ENCODE measurements at regions not wholly inside any gene's neighbourhood (a gene's known extent, or its start where the extent isn't known, plus 50 kb on each side); places are given as distances from the start of the nearest gene placed in this dataset.
A peak's percentile ranks its signal among the peaks of the same experiment; 100 is the strongest.

- TF ChIP-seq ZNF335 (tag by site-specific recombination; conservative IDR thresholded peaks at IDR 0.05) (no peak), ZNF10 (tag by site-specific recombination; IDR thresholded peaks at IDR 0.05) (peak; percentile 78), ZNF19 (tag by site-specific recombination; IDR thresholded peaks at IDR 0.05; ENCODE audit: low read depth) (no peak), BCL11B (tag by site-specific recombination; IDR thresholded peaks at IDR 0.05; ENCODE audit: low read depth) (no peak), ZNF654 (tag by site-specific recombination; IDR thresholded peaks at IDR 0.05; ENCODE audit: low read depth) (0 out of 2 replicates have a peak, but pooled peaks have one; percentile 3), ZNF561 (tag by site-specific recombination; IDR thresholded peaks at IDR 0.05; ENCODE audit: borderline replicate concordance) (peak; percentile 40; the same call in 1 of the 2 replicates), ZNF416 (tag by site-specific recombination; IDR thresholded peaks at IDR 0.05) (no peak), ZNF302 (tag by site-specific recombination; IDR thresholded peaks at IDR 0.05; ENCODE audit: low read depth) (no peak), YY1 (tag by site-specific recombination; IDR thresholded peaks at IDR 0.05) (no peak), SALL2 (tag by site-specific recombination; IDR thresholded peaks at IDR 0.05; ENCODE audit: borderline replicate concordance) (no peak), ZNF555 (tag by site-specific recombination; conservative IDR thresholded peaks at IDR 0.05) (no peak), ZNF138 (tag by site-specific recombination; IDR thresholded peaks at IDR 0.05; ENCODE audit: borderline replicate concordance) (no peak), REST (tag by site-specific recombination; IDR thresholded peaks at IDR 0.05) (peak; percentile 75), ZNF324 (tag by site-specific recombination; IDR thresholded peaks at IDR 0.05) (no peak), ZBTB17 (tag by site-specific recombination; IDR thresholded peaks at IDR 0.05) (peak; percentile 79), PRDM2 (tag by site-specific recombination; IDR thresholded peaks at IDR 0.05; ENCODE audit: borderline replicate concordance) (no peak), REPIN1 (tag by site-specific recombination; IDR thresholded peaks at IDR 0.05; ENCODE audit: low read depth) (no peak), ZNF202 (tag by site-specific recombination; IDR thresholded peaks at IDR 0.05; ENCODE audit: borderline replicate concordance) (no peak), KLF17 (tag by site-specific recombination; IDR thresholded peaks at IDR 0.05) (0 out of 2 replicates have a peak, but pooled peaks have one; percentile 24), ZBTB8A (tag by site-specific recombination; IDR thresholded peaks at IDR 0.05) (no peak), EGR2 (tag by site-specific recombination; IDR thresholded peaks at IDR 0.05; ENCODE audit: low read depth) (no peak), ZNF169 (tag by site-specific recombination; IDR thresholded peaks at IDR 0.05) (no peak), FEZF1 (tag by site-specific recombination; IDR thresholded peaks at IDR 0.05) (peak; percentile 81), ZNF664 (tag by site-specific recombination; IDR thresholded peaks at IDR 0.05) (no peak)
- TF ChIP-seq, protein P1, sequence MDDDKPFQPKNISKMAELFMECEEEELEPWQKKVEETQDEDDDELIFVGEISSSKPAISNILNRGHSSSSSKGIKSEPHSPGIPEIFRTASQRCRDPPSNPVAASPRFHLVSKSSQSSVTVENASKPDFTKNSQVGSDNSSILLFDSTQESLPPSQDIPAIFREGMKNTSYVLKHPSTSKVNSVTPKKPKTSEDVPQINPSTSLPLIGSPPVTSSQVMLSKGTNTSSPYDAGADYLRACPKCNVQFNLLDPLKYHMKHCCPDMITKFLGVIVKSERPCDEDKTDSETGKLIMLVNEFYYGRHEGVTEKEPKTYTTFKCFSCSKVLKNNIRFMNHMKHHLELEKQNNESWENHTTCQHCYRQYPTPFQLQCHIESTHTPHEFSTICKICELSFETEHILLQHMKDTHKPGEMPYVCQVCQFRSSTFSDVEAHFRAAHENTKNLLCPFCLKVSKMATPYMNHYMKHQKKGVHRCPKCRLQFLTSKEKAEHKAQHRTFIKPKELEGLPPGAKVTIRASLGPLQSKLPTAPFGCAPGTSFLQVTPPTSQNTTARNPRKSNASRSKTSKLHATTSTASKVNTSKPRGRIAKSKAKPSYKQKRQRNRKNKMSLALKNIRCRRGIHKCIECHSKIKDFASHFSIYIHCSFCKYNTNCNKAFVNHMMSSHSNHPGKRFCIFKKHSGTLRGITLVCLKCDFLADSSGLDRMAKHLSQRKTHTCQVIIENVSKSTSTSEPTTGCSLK (tag by site-specific recombination; IDR thresholded peaks at IDR 0.05): no peak
- TF ChIP-seq, protein P2, sequence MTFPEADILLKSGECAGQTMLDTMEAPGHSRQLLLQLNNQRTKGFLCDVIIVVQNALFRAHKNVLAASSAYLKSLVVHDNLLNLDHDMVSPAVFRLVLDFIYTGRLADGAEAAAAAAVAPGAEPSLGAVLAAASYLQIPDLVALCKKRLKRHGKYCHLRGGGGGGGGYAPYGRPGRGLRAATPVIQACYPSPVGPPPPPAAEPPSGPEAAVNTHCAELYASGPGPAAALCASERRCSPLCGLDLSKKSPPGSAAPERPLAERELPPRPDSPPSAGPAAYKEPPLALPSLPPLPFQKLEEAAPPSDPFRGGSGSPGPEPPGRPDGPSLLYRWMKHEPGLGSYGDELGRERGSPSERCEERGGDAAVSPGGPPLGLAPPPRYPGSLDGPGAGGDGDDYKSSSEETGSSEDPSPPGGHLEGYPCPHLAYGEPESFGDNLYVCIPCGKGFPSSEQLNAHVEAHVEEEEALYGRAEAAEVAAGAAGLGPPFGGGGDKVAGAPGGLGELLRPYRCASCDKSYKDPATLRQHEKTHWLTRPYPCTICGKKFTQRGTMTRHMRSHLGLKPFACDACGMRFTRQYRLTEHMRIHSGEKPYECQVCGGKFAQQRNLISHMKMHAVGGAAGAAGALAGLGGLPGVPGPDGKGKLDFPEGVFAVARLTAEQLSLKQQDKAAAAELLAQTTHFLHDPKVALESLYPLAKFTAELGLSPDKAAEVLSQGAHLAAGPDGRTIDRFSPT (tag by site-specific recombination; IDR thresholded peaks at IDR 0.05): peak; percentile 89
These were observed 56.8 kb upstream of the SVIL start (continued) for GRCh38 chr10:29691564-29692072.
